Uterus (tissue), 3 donors: ENCODE measurements at regions not wholly inside any gene's neighbourhood (a gene's known extent, or its start where the extent isn't known, plus 50 kb on each side); places are given as distances from the start of the nearest gene placed in this dataset.

Experiments used
- DNase-seq, 2 donors: peaks; one replicate each; pipeline ENCODE4 v3.0.0-alpha.2; 2019 to 2020
- H3K27ac ChIP-seq, 2 donors: fragments of 200-600 bp; sonication (generic); 1 replicate in 1 of 2; 2 replicates in 1 of 2; pipeline ENCODE4 v1.5.1; 2016 to 2018
- H3K27me3 ChIP-seq, 2 donors: fragments of 200-600 bp; sonication (generic); one replicate each; pipeline ENCODE4 v1.5.1; 2018 to 2019; ENCODE audit warnings: control low read depth in 1 of 2
- H3K36me3 ChIP-seq, 2 donors: fragments of 200-600 bp; sonication (generic); one replicate each; pipeline ENCODE4 v1.5.1; 2019; ENCODE audit warnings: control low read depth in 1 of 2
- H3K4me1 ChIP-seq, 2 donors: fragments of 200-600 bp; sonication (generic); one replicate each; pipeline ENCODE4 v1.5.1; 2018 to 2019; ENCODE audit warnings: control low read depth in 1 of 2
- H3K4me3 ChIP-seq, 2 donors: fragments of 200-600 bp; sonication (generic); 1 replicate in 1 of 2; 2 replicates in 1 of 2; pipeline ENCODE4 v1.5.1; 2018 to 2019; ENCODE audit warnings: mild to moderate bottlenecking in 1 of 2
- H3K9me3 ChIP-seq, 2 donors: fragments of 200-600 bp; sonication (generic); one replicate each; pipeline ENCODE4 v1.5.1; 2019; ENCODE audit warnings: control low read depth in 1 of 2
- POLR2A ChIP-seq, 2 donors: fragments of 450-650 bp; IDR thresholded peaks; one replicate each; pipeline ENCODE4 v1.6.1; 2016; ENCODE audit warnings: antibody characterized with exemption in 2 of 2, mild to moderate bottlenecking in 1 of 2, moderate library complexity in 1 of 2
- intact Hi-C: fragments of 100-400 bp; cut with DNase I; formaldehyde crosslinking; loops from one replicate; pipeline ENCODE4 v1.15.1; 2023; ENCODE audit warnings: low total_unique reads
- TF ChIP-seq, protein P1 (sequence below), 4 experiments: fragments of 200-600 bp in 2 of 4; fragments of 450-650 bp in 2 of 4; sonication (generic) in 2 of 4; IDR thresholded peaks; one replicate each; pipeline ENCODE4 v1.5.1; 2016 to 2019; ENCODE audit warnings: antibody characterized with exemption in 4 of 4, mild to moderate bottlenecking in 2 of 4, moderate library complexity in 1 of 4
- donor health status: DM: yes; HTN: yes; CAD: no.

DNA sequence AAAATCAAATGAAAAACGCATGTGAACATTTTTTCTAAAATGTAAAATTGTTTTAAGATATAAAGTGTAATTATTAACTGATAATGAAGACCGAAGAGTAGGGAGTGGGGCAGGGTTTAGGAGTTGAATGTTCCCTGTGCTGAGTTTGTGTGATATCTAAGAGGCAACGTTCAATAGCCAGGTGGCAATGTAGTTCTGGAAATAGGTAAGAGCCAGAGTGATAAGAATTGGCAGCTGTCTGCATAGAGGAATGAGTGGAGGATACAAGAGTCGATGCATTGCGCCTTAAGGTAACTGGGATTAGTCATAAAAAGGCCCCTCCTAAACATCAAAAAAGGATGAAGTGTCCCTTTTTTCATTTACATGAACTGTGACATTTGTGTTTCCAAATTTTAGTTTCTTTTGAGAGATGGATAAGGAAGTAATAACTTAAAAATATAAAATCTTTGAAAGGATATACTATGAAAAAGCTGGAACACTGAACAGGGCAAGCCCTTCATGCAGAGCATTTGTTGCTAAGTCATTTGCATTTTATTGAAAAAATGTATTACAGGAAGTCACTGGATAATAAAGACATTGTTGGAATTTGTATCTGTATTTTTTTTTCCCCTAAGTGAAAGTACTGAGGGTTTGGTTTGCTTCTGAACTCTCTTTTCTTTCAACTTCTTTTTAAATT is 659.3 kb downstream of the ACTL7B start:
- Histone ChIP-seq H3K36me3 (no peaks in the 10 kb centered on the region), H3K27ac (no peak overlapping the region), H3K27me3 (no peaks in the 10 kb centered on the region), H3K4me1 (no peaks in the 10 kb centered on the region), H3K9me3 (no peaks in the 10 kb centered on the region), H3K4me3 (no peak overlapping the region)
- no peak for TF ChIP-seq POLR2A (IDR thresholded peaks at IDR 0.05)
- TF ChIP-seq, protein P1, sequence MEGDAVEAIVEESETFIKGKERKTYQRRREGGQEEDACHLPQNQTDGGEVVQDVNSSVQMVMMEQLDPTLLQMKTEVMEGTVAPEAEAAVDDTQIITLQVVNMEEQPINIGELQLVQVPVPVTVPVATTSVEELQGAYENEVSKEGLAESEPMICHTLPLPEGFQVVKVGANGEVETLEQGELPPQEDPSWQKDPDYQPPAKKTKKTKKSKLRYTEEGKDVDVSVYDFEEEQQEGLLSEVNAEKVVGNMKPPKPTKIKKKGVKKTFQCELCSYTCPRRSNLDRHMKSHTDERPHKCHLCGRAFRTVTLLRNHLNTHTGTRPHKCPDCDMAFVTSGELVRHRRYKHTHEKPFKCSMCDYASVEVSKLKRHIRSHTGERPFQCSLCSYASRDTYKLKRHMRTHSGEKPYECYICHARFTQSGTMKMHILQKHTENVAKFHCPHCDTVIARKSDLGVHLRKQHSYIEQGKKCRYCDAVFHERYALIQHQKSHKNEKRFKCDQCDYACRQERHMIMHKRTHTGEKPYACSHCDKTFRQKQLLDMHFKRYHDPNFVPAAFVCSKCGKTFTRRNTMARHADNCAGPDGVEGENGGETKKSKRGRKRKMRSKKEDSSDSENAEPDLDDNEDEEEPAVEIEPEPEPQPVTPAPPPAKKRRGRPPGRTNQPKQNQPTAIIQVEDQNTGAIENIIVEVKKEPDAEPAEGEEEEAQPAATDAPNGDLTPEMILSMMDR (IDR thresholded peaks at IDR 0.05): no peak
- DNase-seq: no peak
- intact Hi-C loops: no loop called here

GRCh38 chr9:108194154-108194553 is 661.6 kb downstream of the ACTL7B start:
- Histone ChIP-seq H3K36me3 (no peaks in the 10 kb centered on the region), H3K27ac (no peak overlapping the region), H3K27me3 (no peaks in the 10 kb centered on the region), H3K4me1 (no peaks in the 10 kb centered on the region), H3K9me3 (no peaks in the 10 kb centered on the region), H3K4me3 (no peak overlapping the region)
- no peak for DNase-seq
- no peak for TF ChIP-seq POLR2A (IDR thresholded peaks at IDR 0.05)
- TF ChIP-seq, protein P1 (IDR thresholded peaks at IDR 0.05): no peak
- intact Hi-C loops: no loop called here

DNA sequence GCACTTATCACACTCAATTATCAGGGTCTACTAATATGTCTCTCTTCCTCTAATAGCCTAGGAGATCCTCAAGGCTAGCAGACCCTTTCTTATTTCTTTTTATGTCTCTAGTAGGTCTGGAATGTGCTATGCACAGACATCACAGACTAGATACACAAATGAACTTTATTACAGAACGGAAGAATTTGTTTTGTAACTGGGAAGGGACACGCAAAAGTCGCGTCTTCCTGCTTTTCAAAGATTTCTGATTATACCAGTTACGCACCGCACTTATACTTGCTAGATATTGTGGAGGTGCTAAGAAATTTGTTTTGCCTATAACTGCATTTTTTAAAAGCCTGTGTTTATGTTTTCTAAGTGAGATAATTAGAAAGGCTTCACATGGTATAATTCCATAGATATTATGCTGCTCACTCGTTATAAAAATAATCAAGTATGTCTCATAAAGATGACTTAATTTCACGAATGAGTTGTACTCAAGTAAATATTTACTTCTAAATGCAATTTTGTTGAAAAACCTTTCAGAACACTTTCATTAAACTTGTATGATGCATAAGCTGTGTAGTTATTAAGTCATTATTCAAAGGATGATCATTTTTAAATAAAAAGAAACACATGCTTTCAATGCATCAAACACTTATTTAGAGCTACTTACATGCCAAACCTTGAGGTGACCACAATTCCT is 662.6 kb downstream of the ACTL7B start:
- Histone ChIP-seq H3K27ac (no peak overlapping the region), H3K27me3 (no peaks in the 10 kb centered on the region), H3K36me3 (no peaks in the 10 kb centered on the region), H3K4me3 (no peak overlapping the region), H3K9me3 (no peaks in the 10 kb centered on the region), H3K4me1 (no peaks in the 10 kb centered on the region)
- intact Hi-C loops: no loop called here
- DNase-seq: no peak
- TF ChIP-seq, protein P1 (IDR thresholded peaks at IDR 0.05): no peak
- no peak for TF ChIP-seq POLR2A (IDR thresholded peaks at IDR 0.05)

DNA sequence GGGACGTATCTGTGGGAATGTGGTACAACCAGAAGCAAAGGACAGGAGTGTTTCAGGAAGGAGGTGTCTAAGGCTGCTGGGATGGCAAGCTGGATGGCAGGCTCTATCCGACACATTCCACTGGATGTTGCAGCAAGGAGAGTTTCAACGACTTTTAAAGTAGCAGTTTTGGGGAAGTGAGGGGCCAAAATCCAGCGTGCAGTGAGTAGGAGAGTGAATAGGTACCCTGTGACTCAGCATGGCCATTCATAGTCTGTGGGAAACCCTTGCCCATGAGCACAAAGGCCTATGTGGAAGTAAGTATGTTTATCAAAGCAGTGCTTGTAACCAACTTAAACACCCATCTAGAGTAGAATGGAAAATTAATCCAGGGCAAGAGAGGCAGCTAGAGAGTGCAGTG is 664.7 kb downstream of the ACTL7B start:
- DNase-seq: no peak
- intact Hi-C loops: no loop called here
- TF ChIP-seq, protein P1 (IDR thresholded peaks at IDR 0.05): no peak
- no peak for TF ChIP-seq POLR2A (IDR thresholded peaks at IDR 0.05)

GRCh38 chr9:108188976-108189375 is 666.8 kb downstream of the ACTL7B start:
- Histone ChIP-seq H3K4me1 (no peaks in the 10 kb centered on the region), H3K27me3 (no peaks in the 10 kb centered on the region), H3K36me3 (no peaks in the 10 kb centered on the region), H3K4me3 (no peak overlapping the region), H3K9me3 (no peaks in the 10 kb centered on the region), H3K27ac (no peak overlapping the region)
- TF ChIP-seq, protein P1 (IDR thresholded peaks at IDR 0.05): no peak
- no peak for DNase-seq
- intact Hi-C loops: no loop called here

More for the DNA sequence above, 664.7 kb downstream of the ACTL7B start:
- no peaks in the 10 kb centered on the region for H3K36me3 ChIP-seq
- no peaks in the 10 kb centered on the region for H3K9me3 ChIP-seq
- H3K4me1 ChIP-seq: no peaks in the 10 kb centered on the region
- no peak overlapping the region for H3K27ac ChIP-seq
- H3K27me3 ChIP-seq: no peaks in the 10 kb centered on the region
- no peak overlapping the region for H3K4me3 ChIP-seq
